Epithelial cell of esophagus (primary cell): ENCODE measurements at regions not wholly inside any gene's neighbourhood (a gene's known extent, or its start where the extent isn't known, plus 50 kb on each side); places are given as distances from the start of the nearest gene placed in this dataset.

Experiments
- DNase-seq: peaks from one replicate; pipeline ENCODE4 v3.0.0; 2010; ENCODE audit warnings: low read depth
- H3K4me3 ChIP-seq: 2 replicates; pipeline ENCODE4 v1.5.1; 2011; ENCODE audit warnings: mild to moderate bottlenecking, low read length, control low read depth
- TF ChIP-seq, protein P1 (sequence below): IDR thresholded peaks from 2 replicates; pipeline ENCODE4 v1.5.1; 2011; ENCODE audit warnings: low read depth, mild to moderate bottlenecking, low read length, control low read depth, inconsistent platforms; ENCODE audit not compliant: insufficient read depth; ENCODE audit errors: missing control alignments

DNA sequence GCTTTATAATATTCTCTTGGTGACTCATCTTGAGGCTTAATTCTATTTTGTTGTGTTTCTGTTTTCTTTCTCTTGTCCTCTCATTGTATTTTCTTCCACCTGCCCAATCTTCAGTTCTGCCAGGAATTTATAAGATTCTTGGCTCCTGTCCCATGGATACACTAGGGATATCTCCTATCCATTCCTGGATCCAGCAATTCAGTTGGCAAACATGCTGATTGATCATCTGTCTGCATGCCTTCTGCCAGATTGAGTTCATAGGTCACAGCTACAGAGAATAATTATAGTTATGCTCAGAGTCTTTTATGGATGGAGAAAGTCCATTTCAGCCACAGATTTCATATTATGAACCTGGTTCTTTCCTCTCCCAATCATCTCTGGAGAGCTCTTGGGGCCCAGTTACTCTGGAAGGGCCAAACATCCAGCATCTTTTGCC lies 140.4 kb upstream of the MAGI2 start:
- TF ChIP-seq, protein P1, sequence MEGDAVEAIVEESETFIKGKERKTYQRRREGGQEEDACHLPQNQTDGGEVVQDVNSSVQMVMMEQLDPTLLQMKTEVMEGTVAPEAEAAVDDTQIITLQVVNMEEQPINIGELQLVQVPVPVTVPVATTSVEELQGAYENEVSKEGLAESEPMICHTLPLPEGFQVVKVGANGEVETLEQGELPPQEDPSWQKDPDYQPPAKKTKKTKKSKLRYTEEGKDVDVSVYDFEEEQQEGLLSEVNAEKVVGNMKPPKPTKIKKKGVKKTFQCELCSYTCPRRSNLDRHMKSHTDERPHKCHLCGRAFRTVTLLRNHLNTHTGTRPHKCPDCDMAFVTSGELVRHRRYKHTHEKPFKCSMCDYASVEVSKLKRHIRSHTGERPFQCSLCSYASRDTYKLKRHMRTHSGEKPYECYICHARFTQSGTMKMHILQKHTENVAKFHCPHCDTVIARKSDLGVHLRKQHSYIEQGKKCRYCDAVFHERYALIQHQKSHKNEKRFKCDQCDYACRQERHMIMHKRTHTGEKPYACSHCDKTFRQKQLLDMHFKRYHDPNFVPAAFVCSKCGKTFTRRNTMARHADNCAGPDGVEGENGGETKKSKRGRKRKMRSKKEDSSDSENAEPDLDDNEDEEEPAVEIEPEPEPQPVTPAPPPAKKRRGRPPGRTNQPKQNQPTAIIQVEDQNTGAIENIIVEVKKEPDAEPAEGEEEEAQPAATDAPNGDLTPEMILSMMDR: no peak
- DNase-seq: no peak
- no peak overlapping the region for H3K4me3 ChIP-seq

DNA sequence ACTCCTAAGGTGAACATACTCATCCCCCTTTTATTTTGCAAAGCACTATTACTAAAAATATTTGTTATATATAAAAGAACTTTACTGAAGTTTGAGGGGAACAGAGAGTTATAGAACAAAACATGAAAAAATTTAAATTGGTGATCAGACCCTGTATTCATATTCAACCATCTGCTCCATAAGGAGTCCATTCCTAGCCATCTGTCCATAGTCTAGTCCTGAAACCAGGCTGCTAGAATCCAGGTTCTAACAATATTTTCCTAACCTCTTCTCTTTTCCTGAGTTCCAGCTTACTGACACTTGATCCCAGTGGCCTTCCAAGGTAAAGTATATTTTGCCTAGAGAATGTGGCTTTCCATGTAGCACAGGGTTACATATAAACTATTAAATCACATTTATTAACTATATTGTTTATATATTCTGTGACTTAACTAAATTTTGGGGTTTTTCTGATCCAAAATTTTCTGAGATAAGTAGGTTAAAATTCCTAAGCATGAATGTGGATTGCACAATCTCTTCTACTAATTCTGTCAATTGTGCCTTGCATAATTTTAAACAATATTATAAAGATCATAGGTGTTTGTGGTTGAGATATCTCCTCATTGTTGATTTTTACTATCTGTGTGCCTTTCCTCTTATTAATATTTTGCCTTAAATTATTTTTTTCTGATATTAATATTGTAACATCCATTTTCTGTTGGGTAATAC lies 137.6 kb upstream of the MAGI2 start:
- TF ChIP-seq, protein P1: no peak
- DNase-seq: no peak
- no peak overlapping the region for H3K4me3 ChIP-seq

DNA sequence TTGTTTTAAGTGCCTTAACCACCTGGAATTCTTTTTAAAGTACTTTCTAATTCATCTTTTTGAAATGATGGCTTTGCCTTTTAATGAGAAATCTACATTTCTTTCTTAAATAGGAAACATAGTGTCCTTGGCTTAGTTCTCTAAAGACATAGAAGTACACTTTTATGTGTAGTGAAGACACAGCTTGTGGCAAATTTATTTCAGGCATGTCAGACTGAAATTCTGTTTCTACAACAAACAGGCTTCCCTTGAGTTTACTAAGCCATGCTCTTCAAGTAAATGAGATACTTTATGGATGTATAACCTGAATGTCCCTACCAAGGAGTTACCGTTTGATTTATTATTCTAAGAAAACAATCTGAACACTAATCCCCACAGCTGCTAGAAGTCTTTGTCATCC lies 136.9 kb upstream of the MAGI2 start:
- TF ChIP-seq, protein P1: no peak
- DNase-seq: no peak

DNA sequence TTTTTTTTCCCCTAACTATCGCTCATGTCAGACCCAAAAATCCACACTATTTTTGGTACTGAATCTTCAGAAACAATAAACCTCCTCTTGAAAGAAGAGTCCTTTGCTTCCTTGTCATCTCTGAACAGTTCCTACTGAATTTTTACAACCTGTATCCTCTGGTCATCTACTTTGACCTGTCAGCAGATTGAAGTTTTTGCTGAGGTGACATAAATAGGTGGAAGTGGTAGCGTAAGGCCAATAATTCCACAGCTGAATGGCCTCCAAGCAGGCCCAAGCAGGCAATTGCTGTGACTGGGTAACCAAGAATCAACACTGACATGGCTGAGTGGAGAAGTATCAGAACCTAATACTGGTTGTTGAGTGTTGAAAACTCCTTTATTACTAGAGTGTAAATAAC lies 117.4 kb upstream of the MAGI2 start:
- TF ChIP-seq, protein P1: no peak
- no peak for DNase-seq
- H3K4me3 ChIP-seq: no peak overlapping the region

More for the DNA sequence above, 136.9 kb upstream of the MAGI2 start:
- no peak overlapping the region for H3K4me3 ChIP-seq

DNA sequence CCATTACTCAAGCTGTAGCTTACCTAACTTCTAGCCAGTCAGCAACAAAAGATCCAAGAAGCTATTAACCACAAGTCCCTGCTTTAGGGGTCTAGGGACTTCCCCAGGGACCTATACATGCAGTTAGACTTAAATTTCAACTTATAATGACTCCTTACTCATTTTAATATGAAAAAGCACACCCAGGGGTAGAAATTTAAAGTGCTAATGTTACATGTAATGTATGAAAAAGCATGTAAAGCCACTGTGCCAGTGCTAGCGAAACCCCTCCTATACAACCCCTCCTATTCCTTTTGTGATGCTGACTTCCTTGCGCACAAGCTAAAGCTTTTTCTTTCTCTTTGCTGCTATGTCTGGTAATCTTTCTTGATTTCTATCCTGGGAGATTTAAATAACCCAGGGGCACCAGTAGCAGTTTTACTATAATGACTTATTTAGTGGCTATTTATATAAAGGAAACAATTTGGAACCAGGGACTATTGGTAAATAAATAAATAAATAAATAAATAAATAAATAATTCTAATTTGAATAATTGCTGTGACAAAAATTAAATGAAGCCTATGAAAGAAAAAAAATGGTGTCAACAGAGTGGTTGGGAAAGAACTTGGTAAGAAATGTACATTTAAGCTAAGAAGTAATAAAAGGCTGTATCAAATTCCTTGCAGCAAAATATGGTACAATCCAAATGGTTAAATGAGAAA lies 110.5 kb upstream of the MAGI2 start:
- DNase-seq: no peak
- TF ChIP-seq, protein P1: no peak
- no peak overlapping the region for H3K4me3 ChIP-seq

DNA sequence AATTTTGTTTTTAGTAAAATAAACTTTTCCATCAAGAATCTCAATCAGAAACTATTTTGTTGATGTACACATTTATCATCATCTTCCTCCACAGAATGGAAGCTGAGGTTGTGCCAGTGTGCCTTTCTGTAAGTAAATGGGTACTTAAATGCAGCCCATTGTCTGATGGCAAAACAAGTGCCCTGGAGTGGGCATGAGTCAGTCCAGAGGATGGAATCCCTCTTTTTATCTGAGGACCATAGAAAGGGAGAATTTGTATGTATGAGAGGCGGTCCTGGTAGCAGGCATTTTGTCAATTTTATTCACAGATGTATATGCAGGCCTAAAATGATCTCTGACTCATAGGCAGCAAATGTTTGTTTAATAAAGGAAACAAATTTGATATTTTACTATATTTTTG lies 102.1 kb upstream of the MAGI2 start:
- no peak for DNase-seq
- TF ChIP-seq, protein P1: no peak

More for the DNA sequence above, 102.1 kb upstream of the MAGI2 start:
- no peak overlapping the region for H3K4me3 ChIP-seq
